ENCODE measurements at regions not wholly inside any gene's neighbourhood (a gene's known extent, or its start where the extent isn't known, plus 50 kb on each side); places are given as distances from the start of the nearest gene placed in this dataset.
A peak's percentile ranks its signal among the peaks of the same experiment; 100 is the strongest.

- DNase-seq: no peak
Observed at GRCh38 chr10:14396411-14397048, 65.8 kb upstream of the FRMD4A start.

- DNase-seq: no peak
Observed at GRCh38 chr10:14394179-14394578, 63.5 kb upstream of the FRMD4A start.

GRCh38 chr10:14391342-14391741, 60.6 kb upstream of the FRMD4A start:
- DNase-seq: peak in 9 of 56 donors; percentile 3 to 42 (median 23)

- DNase-seq: no peak
Observed at GRCh38 chr10:14389981-14390590, 59.4 kb upstream of the FRMD4A start.

- peak in 1 of 56 donors; percentile 16 for DNase-seq
Observed at GRCh38 chr10:14385596-14386593, 55.2 kb upstream of the FRMD4A start.

- no peak for DNase-seq
Observed at GRCh38 chr10:14384915-14385314, 54.2 kb upstream of the FRMD4A start.

GRCh38 chr10:14384116-14384730, 53.5 kb upstream of the FRMD4A start:
- DNase-seq: no peak

GRCh38 chr10:14383266-14383665, 52.5 kb upstream of the FRMD4A start:
- DNase-seq: peak in 3 of 56 donors; percentile 7 to 14 (median 9)

- no peak for DNase-seq
Observed at GRCh38 chr10:14382531-14382930, 51.8 kb upstream of the FRMD4A start.

GRCh38 chr10:14382022-14382421, 51.3 kb upstream of the FRMD4A start:
- DNase-seq: no peak

- no peak for DNase-seq
Observed at GRCh38 chr10:14381475-14381874, 50.8 kb upstream of the FRMD4A start.

GRCh38 chr10:14380746-14381145, 50.0 kb upstream of the FRMD4A start:
- DNase-seq: no peak
